ENCODE measurements at regions not wholly inside any gene's neighbourhood (a gene's known extent, or its start where the extent isn't known, plus 50 kb on each side); places are given as distances from the start of the nearest gene placed in this dataset.

DNA sequence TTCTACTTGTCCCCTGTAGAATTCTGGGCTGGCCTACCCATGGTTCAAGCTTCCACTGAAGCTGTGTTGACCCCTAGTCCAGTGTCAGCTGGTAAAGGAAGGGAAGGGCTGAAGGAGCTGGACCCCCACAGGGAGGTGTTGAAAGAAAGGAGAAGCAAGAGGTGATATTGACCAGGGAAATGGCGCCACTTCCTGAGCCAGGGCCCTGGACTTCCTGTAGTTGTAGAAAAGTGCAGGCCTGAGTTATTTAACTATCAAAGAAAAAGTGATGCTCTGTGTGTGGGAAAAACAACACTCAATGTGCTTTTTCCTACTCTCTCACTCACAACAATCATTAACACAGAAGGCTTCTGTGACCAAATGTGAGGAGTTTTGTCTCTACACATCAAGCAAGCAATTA, 60.0 kb upstream of the IER3 start:
- no peak overlapping the region for H3K4me2 ChIP-seq (ENCODE audit: control insufficient read depth, extremely low read depth, insufficient read depth, low read depth, low read length)
- H4K20me1 ChIP-seq (ENCODE audit: control insufficient read depth, extremely low read depth, insufficient read depth, low read length) = no peaks in the 10 kb centered on the region
- DNase-seq (ENCODE audit: low read depth, low spot score) (no peak), FAIRE-seq (no peak)
- H3K27me3 ChIP-seq (ENCODE audit: control insufficient read depth, extremely low read depth, insufficient read depth, low read length) = no peaks in the 10 kb centered on the region
- no peak overlapping the region for H3K27ac ChIP-seq (ENCODE audit: control insufficient read depth, insufficient read depth, low read length)
- TF ChIP-seq EZH2 (IDR thresholded peaks at IDR 0.05; ENCODE audit: low read length) = no peak
- TF ChIP-seq, protein P1, sequence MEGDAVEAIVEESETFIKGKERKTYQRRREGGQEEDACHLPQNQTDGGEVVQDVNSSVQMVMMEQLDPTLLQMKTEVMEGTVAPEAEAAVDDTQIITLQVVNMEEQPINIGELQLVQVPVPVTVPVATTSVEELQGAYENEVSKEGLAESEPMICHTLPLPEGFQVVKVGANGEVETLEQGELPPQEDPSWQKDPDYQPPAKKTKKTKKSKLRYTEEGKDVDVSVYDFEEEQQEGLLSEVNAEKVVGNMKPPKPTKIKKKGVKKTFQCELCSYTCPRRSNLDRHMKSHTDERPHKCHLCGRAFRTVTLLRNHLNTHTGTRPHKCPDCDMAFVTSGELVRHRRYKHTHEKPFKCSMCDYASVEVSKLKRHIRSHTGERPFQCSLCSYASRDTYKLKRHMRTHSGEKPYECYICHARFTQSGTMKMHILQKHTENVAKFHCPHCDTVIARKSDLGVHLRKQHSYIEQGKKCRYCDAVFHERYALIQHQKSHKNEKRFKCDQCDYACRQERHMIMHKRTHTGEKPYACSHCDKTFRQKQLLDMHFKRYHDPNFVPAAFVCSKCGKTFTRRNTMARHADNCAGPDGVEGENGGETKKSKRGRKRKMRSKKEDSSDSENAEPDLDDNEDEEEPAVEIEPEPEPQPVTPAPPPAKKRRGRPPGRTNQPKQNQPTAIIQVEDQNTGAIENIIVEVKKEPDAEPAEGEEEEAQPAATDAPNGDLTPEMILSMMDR (optimal IDR thresholded peaks at IDR 0.05 in 1 of 3, IDR thresholded peaks at IDR 0.05 in 1 of 3, conservative IDR thresholded peaks at IDR 0.05 in 1 of 3; ENCODE audit: extremely low read depth in 1 of 3, insufficient read depth in 2 of 3, low read length in 3 of 3) = no peak
- H3K4me1 ChIP-seq (ENCODE audit: control insufficient read depth, extremely low read depth, insufficient read depth, low read length) = peaks cover 4% of the 10 kb centered on the region
- H3K9ac ChIP-seq (ENCODE audit: control insufficient read depth, extremely low read depth, insufficient read depth, low read length) = no peak overlapping the region
- dilution Hi-C loops (cut with MboI; ENCODE audit: extremely low pct_ligation_motif_present, low sequenced_read_pairs) = no loop called here
- no peaks in the 10 kb centered on the region for H3K36me3 ChIP-seq (ENCODE audit: control insufficient read depth in 2 of 2, extremely low read depth in 1 of 2, insufficient read depth in 2 of 2, low read length in 2 of 2)
- H2AFZ ChIP-seq (ENCODE audit: control insufficient read depth, low read length) = no peak overlapping the region
- H3K4me3 ChIP-seq (ENCODE audit: control insufficient read depth in 2 of 3, extremely low read depth in 1 of 3, insufficient read depth in 2 of 3, low read depth in 1 of 3, low read length in 3 of 3) = no peak overlapping the region
- no peaks in the 10 kb centered on the region for H3K9me3 ChIP-seq (ENCODE audit: control insufficient read depth, low read depth, low read length)
- H3K9me1 ChIP-seq (ENCODE audit: control insufficient read depth, extremely low read depth, insufficient read depth, low read length) = no peaks in the 10 kb centered on the region
- no peaks in the 10 kb centered on the region for H3K79me2 ChIP-seq (ENCODE audit: control insufficient read depth, insufficient read depth, low read length)

DNA sequence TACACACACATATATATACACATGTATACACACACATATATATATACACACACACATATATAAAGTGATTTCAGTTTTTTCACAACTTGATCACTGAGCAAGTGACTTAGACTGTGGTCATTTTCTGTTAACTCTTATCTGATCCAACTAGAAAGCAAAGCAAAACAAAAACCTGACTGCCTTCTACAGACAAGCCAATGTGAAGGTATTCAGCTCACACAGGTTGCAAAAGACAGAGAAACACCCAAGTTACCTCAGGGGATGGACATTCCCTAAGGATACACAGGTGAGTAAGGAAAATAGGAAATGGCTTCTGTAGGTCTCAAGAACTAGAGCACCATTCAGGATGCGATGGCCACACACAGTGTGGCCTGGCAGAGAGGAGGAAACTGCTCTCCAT, 58.4 kb upstream of the IER3 start:
- no peaks in the 10 kb centered on the region for H3K27me3 ChIP-seq (ENCODE audit: control insufficient read depth, extremely low read depth, insufficient read depth, low read length)
- no peaks in the 10 kb centered on the region for H3K36me3 ChIP-seq (ENCODE audit: control insufficient read depth in 2 of 2, extremely low read depth in 1 of 2, insufficient read depth in 2 of 2, low read length in 2 of 2)
- no peak overlapping the region for H3K9ac ChIP-seq (ENCODE audit: control insufficient read depth, extremely low read depth, insufficient read depth, low read length)
- FAIRE-seq (no peak), DNase-seq (ENCODE audit: low read depth, low spot score) (no peak)
- H3K27ac ChIP-seq (ENCODE audit: control insufficient read depth, insufficient read depth, low read length) = no peak overlapping the region
- TF ChIP-seq, protein P1 (optimal IDR thresholded peaks at IDR 0.05 in 1 of 3, IDR thresholded peaks at IDR 0.05 in 1 of 3, conservative IDR thresholded peaks at IDR 0.05 in 1 of 3; ENCODE audit: extremely low read depth in 1 of 3, insufficient read depth in 2 of 3, low read length in 3 of 3) = no peak
- TF ChIP-seq EZH2 (IDR thresholded peaks at IDR 0.05; ENCODE audit: low read length) = no peak
- H2AFZ ChIP-seq (ENCODE audit: control insufficient read depth, low read length) = no peak overlapping the region
- dilution Hi-C loops (cut with MboI; ENCODE audit: extremely low pct_ligation_motif_present, low sequenced_read_pairs) = no loop called here
- no peaks in the 10 kb centered on the region for H3K9me1 ChIP-seq (ENCODE audit: control insufficient read depth, extremely low read depth, insufficient read depth, low read length)
- H4K20me1 ChIP-seq (ENCODE audit: control insufficient read depth, extremely low read depth, insufficient read depth, low read length) = no peaks in the 10 kb centered on the region
- H3K4me1 ChIP-seq (ENCODE audit: control insufficient read depth, extremely low read depth, insufficient read depth, low read length) = peaks cover 4% of the 10 kb centered on the region
- H3K9me3 ChIP-seq (ENCODE audit: control insufficient read depth, low read depth, low read length) = no peaks in the 10 kb centered on the region
- H3K4me3 ChIP-seq (ENCODE audit: control insufficient read depth in 2 of 3, extremely low read depth in 1 of 3, insufficient read depth in 2 of 3, low read depth in 1 of 3, low read length in 3 of 3) = no peak overlapping the region
- H3K4me2 ChIP-seq (ENCODE audit: control insufficient read depth, extremely low read depth, insufficient read depth, low read depth, low read length) = no peak overlapping the region
- no peaks in the 10 kb centered on the region for H3K79me2 ChIP-seq (ENCODE audit: control insufficient read depth, insufficient read depth, low read length)

All from keratinocyte (primary cell).